HUDEP-2 (cell line): ENCODE measurements at regions not wholly inside any gene's neighbourhood (a gene's known extent, or its start where the extent isn't known, plus 50 kb on each side); places are given as distances from the start of the nearest gene placed in this dataset.

Experiments
- DNase-seq, 76 experiments: peaks; one replicate each; lab custom pipeline; 2025; ENCODE audit not compliant: unreplicated experiment in 76 of 76; lab: John Stamatoyannopoulos, UW

DNA sequence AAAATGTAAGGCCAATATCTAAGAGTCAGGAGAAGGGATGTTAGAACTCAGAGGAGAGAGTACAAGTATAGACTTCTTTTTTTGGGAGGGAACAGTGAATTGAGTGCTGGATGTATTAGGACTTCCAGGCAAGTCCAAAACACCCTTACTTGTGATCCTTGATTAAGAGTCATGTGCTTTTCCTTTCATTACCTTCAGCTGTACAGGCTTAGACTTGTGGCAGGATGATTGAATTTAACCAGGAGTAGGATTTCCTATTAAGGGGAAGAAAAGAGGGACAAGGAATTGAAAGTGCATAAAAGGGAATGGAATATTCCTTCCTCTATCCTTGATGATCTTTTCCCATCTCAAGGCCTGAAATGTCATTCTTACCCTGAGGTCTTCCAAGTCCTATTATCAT is 606.7 kb downstream of the STIM2 start:
- no peak for DNase-seq

DNA sequence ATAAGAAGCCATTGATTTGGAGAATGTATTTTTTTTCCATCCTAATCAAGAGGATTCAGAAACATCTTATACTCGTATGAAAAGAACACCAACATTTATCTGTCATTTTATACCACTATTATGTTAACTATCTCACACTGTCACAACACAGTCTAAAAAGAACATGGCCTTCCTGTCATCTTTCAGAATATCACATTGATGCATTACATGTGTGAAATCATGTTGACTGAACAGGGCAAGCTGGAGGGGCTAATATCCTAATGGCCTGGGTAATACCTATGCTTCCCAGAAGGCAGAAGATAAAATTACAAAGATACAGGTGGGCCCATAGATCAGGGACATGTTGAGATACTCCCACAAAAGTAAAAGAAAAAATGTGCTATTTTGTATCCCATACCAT is 611.7 kb downstream of the STIM2 start:
- DNase-seq: no peak

DNA sequence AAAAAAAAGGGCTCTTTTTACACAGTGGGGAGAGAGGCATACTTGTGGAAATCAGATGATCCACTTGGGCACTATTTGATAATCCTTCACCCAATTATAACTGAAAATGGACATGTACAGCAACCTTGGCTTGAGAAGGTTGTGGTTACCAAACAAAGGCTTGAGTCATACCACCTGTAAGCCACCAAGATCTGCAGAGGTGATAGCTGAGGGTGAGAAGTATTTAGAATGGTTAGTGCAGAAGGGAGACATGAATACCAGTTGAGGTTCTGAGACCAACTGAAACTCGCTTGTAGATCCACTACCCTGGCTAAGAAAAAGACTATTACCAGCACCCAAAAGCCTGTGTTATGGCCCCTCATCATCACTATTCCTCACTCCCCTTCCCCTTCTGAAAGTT is 614.0 kb downstream of the STIM2 start:
- DNase-seq: no peak

DNA sequence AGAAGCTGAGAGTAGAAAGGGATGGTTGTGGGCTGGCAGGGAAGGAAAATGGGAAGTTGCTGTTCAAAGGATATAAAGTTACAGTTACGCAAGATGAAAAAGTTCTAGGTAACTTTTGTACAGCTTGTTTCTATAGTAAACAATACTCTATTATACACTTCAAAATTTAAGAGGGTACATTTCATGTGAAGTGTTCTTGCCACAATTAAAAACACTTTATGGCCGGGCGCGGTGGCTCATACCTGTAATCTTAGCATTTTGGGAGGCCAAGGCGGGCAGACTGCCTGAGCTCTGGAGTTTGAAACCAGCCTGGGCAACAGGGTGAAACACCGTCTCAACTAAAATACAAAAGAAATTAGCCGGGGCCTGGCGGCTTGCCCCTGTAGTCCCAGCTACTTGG is 623.6 kb downstream of the STIM2 start:
- DNase-seq: no peak

DNA sequence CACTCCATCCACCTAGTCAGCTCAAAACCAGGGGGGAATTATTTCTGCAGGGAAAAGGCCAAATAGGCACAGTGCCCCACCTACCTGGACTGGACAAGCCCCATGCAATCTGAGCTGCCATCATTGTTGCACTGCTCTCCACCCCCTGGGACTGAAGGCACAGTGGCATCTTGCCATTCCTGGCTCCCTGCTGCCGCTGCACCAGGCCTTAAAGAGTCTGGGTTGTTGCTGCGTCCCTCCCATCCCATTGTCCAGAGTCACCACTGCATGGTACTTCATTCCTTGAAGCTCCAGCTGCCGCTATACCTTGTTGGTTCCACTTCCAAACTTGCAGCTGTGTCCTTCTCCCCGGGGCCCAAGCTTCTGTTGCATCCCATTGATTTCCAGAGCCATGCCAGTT is 629.7 kb downstream of the STIM2 start:
- no peak for DNase-seq

DNA sequence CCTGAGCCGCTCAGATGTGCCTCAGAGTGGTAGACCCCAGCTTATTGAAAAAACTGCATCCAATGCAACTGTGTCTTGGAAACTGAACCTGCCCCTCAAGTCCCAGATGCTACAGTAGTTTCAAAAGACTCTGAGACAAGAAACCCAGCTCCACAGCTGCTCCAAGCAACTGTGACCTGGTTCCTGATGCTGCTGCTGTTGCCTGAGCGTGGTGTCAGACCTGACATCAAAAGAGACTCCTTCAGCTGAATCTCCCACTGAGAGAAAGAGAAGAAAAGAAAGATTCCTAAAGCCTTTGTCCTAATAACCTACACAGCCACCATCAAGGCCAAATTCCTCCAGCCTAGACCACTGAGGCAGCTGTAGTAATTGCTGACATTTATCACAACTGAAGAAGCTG is 630.1 kb downstream of the STIM2 start:
- no peak for DNase-seq

DNA sequence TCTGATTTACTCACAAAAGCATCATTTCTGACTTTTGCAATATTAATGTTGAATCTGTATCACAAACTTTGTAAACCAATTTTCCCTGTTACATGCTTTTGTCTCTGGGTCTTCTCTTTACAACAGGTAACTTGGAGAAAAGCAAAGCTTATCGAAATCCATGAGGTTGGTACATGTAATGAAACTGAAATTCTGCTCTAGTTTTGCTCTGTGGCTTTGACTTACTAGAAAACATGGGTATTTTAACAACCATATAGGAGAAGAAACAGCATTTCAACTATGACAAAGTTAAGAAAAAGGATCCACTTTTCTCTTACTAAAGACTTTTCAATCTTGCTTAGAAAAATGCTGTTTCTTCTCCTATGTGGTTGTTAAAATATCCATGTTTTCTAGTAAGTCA is 645.8 kb downstream of the STIM2 start:
- no peak for DNase-seq

DNA sequence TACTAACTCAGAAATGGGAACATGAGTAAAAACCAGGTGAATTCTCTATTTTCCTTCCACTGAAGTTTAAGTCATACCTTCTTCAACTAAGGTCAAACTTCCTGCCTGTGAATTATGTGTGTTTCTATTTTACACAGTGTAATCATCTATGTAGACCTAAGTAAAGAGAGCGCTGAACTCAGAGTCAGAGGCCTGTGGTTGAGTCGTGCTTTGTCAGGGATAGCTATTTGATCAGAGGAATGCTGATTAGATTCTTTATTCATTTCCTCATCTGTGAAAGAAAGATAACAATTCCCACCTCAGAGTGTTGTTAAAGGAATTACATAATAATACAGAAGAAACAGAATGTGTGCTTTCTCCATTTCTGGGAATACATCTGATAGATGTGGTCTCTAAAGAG is 654.1 kb downstream of the STIM2 start:
- no peak for DNase-seq

DNA sequence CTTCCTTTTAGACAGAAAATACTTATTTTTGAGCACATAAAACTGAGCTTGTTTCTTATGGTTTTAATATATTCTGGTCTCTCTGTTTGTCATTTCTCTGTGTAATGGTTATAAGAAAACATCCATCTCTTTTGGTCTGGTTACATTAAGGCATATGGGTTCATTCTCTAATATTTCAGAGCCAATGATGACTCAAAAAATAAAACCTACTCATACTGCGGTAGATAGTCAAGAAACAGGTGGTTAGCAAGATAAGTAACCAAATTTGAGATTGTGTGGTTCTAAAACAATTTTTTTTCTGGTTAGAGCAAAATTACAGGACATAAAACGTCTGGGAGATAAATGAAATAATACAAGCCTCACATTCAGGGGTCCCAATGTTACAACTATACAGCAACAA is 654.5 kb downstream of the STIM2 start:
- peak in 5 of 76 experiments; percentile 0 to 37 (median 13) for DNase-seq

DNA sequence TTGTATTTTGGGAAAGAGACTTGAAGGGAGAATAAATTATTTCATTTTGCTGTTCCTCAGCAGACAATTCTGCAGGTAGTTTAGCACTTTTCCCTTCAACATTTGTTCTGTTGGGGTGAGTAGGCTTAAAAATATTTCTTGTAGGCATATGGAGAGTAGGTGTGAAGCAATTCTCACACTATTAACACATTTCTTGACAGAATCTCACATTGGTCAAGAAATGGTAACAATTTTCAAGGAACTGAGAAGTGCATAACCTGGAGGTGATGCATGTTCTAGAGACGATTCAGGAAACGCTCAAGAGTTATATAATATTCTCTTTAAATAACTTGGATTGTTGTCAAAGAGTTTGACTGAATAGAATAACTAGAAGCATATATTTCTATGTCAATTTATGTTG is 658.2 kb downstream of the STIM2 start:
- no peak for DNase-seq

DNA sequence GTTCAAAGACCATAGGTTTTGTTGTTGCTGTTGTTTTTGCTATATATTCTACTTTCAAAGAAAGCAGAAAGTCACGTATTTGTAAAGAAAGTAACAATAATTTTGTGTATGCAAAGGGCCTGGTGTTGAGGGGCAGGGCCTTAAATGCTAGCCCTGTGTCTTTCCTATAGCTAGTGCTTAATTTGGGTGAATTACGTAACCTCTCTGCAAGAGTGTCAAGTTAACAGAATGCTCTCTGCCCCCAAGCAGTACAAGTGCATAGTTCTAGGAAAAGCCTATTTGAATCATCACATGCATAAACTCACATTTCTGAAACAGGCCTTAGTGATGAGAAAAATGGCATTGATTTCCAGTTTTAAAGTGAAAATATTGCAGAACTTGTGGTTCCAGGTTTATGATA is 663.6 kb downstream of the STIM2 start:
- no peak for DNase-seq

DNA sequence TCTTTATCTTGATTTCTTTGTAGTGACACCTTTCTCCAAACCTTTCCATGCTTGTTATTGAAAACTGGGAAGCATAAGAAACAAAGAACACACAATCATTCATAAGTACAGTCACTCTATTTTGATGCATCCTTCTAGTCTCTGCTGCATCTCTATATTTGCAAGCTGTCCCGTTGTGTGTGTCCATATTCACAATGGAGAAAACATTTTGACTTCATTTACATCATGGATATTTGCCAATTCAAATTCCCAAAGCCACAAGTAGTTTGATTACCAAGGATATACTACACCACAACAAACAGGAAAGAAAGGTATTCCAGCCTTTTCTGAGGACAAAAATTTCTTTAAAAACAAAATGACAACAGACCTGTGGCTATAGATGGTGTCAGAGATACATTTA is 673.8 kb downstream of the STIM2 start:
- DNase-seq: no peak

DNA sequence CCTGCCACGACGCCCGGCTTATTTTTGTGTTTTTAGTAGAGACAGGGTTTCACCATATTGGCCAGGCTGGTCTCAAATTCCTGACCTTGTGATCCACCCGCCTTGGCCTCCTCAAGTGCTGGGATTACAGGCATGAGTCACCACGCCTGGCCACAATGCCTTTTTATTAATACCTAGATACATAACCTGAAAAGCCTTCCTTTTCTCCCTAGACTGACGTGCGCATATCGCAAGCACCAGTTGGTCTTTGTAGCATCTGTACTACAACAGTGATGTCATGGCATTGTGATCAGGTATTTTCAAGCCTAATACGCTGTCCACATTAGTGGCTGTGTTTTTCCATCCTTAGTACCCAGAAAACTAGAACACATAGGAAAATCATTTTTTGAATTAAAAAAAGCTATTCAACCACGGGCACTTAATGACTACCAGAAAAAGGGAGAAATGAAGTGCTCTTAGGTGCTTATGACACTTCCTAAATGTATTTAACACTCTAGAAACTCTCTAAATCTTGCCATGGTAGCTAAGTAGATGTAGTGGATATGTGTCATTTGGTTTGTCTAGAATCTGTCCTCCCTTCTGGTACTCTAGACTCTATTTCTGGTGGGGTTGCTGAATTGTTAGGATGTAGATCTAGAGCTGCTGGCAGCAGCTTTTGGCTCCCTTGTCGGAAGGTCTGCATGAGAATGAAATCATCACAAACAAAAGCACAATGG is 707.8 kb downstream of the STIM2 start:
- no peak for DNase-seq

DNA sequence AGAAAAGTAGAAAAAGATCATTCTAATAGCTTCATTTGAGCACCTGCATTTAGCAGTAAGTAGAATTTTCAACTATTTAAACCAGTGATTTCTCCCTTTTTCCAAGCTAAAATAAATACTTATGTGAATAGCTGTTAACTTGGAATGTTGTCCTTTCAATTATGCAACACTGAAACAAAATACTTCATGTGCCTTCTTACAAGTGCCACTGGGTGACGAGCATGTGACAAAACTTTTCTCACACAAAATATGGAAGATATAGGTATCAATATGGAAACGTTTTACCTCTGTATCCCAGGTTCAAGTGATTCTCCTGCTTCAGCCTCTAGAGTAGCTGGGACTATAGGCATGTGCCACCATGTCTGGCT is 708.3 kb downstream of the STIM2 start:
- no peak for DNase-seq

DNA sequence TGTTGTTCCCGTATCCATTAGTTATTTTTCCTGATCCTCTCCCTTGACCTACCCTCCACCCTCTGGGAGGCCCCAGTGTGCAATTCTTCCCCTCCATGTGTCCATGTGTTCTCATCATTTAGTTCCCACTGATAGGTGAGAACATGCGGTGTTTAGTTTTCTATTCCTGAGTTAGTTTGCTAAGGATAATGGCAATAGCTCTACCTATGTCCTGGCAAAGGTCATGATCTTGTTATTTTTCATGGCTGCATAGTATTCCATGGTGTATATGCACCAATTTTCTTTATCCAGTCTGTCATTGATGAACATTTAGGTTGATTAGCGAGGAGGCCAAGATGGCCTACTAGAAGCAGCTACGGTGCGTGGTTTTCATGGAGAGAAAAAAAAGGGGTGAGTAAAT is 714.1 kb downstream of the STIM2 start:
- DNase-seq: no peak

DNA sequence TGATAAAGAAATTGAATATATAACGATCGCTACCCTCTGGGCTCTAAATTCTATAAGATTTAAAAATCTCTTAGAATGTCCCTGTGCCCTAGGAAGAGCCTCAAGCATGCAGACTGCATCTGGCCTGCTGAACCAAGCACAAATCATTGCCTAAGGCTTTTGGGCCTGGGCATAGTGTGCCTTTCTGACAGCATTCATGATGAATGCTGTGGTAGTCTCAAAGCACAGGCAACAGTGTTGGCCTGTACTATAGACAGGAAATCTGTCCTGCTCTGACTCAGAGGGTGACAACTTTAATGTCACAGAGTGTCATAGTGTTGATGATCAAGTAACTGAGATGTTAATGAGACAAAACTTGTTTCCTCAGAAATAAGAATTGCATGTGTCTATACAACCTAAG is 717.3 kb downstream of the STIM2 start:
- DNase-seq: no peak

DNA sequence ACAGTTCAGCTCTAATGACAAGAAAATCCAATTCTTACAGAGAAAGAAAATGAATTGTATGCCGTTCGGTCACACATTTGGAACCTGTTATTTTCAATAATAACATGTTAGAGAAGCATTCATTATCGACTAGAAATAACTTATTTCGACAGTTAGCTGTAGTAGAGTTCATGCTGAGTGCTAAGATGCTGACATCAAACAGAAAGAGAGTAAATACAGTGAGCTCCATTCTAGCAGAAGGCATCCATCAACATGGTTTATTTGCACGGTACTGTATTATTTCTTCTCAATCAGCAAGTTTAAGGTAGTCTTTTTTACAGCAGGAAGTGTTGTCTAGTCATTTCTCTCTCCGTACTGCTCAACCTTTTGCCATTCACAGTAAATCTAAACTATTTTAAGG is 732.1 kb downstream of the STIM2 start:
- no peak for DNase-seq

DNA sequence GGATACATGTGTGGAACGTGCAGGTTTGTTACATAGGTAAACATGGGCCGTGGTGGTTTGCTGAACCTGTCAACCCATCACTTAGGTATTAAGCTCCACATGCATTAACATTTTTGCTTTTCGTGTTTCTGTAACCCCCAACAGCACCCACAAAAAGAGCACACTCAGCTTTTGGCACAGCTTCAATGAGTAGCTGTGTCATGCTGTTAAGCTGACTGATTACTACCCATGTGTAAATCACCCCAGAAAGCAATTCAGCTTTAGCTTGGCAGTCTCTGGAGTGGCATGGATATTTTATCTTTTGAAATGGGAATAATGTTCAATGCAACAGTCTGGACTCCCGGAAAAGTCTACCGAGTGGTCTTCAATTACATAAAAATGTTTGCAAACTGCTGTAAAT is 734.3 kb downstream of the STIM2 start:
- no peak for DNase-seq

DNA sequence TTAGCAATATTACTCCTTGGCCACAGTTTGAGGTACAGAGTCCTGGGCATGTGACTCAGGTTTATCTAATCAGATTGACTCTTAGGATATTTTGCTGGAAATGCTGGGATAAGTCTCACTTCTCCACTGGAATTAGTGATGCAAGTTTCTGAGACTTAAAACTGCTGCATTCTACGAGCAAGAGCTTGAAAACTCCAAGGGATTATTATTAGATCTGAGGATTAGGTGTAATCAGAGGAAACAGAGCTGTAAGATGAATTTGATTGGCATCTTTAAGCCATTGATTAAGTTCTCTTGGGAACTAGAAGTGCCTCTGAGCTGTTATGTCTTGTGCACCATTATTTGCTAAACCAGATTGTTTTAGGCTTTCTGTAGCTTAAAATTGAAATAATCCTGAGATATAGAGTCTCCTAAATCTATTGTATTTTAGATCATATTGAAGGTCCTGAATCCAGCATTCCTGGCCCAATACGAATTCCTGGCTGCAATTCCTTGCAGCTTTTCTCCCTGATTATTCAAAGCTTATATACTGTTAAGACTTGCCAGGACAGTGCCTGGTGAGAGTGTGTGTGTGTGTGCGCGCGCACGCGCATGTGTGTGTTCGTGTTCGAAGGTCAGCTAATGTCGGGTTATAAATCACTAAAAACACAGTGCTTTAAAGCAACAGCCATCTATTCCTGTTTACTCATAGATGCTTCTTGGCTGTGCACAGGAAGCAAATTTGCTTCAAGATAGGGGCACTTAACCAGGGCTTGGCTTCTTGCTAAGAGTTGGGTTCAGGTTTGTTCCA is 735.1 kb downstream of the STIM2 start:
- no peak for DNase-seq

DNA sequence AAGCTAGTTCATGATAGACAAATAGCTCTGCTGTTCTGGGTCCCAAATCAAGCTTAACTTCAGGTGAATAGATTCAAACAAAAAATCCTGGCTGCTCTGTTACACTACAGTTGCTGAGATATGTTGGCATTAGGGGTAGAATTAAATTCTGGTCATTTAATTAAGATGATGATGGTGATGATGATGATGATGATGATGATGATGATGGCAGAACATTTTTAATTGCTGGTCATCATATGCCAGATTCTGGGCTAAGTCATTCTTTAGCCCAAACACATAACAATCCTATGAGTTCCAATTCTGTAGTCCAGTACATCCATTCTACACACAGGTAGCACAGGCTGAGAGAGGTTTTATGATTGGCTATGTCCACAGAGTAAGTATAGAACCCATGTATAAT is 741.5 kb downstream of the STIM2 start:
- DNase-seq: no peak

DNA sequence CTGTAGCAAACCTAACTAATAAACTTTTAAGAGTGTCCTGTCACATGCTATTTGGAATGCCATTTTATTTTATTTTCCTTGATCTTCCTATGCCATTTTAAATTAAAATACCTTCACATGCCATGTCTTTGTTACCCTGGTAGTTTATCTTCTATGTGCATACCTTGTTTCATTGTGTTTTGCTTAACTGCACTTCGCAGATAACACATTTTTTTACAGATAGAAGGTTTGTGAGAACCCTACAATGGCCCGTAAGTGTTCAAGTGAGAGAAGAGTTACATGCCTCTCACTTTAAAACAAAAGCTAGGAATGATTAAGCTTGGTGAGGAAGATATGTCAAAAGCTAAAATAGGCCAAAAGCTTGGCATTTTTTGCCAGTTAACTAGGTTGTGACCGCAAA is 744.1 kb downstream of the STIM2 start:
- DNase-seq: peak in 3 of 76 experiments; percentile 5 to 65 (median 45)

DNA sequence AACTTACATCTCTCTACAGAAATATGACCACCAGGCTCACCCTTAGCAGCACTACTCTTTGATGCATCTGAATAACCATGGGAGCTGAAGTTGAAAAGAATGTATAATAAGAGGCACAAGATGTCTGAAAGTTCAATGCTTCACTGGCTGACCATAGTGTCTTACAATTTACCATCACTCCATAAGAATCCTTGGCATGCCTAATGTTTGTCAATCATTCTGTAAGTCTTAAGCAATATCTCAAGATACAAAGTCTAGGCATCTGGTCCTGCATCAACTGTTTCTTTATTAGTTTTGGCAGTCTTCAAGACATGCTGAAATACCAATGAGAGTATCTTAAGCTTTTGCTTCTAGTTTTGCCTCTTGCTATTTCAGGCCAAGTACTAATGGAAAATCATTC is 755.5 kb downstream of the STIM2 start:
- DNase-seq: no peak

DNA sequence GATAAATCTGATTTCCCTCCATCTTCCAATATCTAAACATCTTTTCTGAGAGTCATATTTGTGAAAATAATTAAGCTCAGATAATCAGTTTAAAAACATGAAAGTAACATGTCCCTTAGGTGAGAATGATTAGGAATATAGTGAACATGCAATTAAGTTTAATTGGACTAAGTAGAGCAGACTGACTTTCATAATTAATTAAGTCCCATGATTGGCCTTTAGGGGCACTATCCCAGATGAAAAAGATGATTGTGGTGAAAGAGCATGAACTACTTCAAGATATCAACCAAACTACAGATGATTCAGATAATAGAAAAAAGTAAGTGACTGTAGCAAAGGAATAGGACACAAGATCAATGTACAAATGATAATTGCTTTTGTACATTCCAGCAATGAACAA is 758.8 kb downstream of the STIM2 start:
- no peak for DNase-seq
